Stomach (tissue), 8 donors: ENCODE measurements at regions not wholly inside any gene's neighbourhood (a gene's known extent, or its start where the extent isn't known, plus 50 kb on each side); places are given as distances from the start of the nearest gene placed in this dataset.

Source experiments
- DNase-seq, 2 donors: peaks; one replicate each; pipeline versions ENCODE4 v3.0.0 to v3.0.0-alpha.2; 2013 to 2019
- H3K27ac ChIP-seq, 5 donors: fragments of 200-600 bp in 4 of 5; sonication (generic) in 4 of 5; one replicate each; pipeline ENCODE4 v1.5.1; 2013 to 2019; ENCODE audit warnings: mild to moderate bottlenecking in 1 of 5, moderate library complexity in 1 of 5
- H3K27me3 ChIP-seq, 3 donors: fragments of 200-600 bp; sonication (generic); one replicate each; pipeline ENCODE4 v1.5.1; 2017 to 2019; ENCODE audit warnings: mixed run types in 1 of 3
- H3K36me3 ChIP-seq, 4 donors: fragments of 200-600 bp; sonication (generic); 1 replicate in 3 of 4; 2 replicates in 1 of 4; pipeline ENCODE4 v1.5.1; 2016 to 2019
- H3K4me1 ChIP-seq, 4 donors: fragments of 200-600 bp; sonication (generic); one replicate each; pipeline ENCODE4 v1.5.1; 2016 to 2019
- H3K4me3 ChIP-seq, 4 donors: fragments of 200-600 bp; sonication (generic) in 3 of 4; one replicate each; pipeline ENCODE4 v1.5.1; 2016 to 2019; ENCODE audit warnings: mild to moderate bottlenecking in 1 of 4
- H3K9me3 ChIP-seq, 4 donors: fragments of 200-600 bp; sonication (generic); one replicate each; pipeline ENCODE4 v1.5.1; 2016 to 2019
- CTCF ChIP-seq, 7 experiments: fragments of 450-650 bp in 4 of 7; fragments of 200-600 bp in 3 of 7; sonication (generic) in 3 of 7; IDR thresholded peaks; one replicate each; pipeline ENCODE4 v1.5.1; 2016 to 2019; ENCODE audit warnings: antibody characterized with exemption in 7 of 7, control low read depth in 2 of 7, mild to moderate bottlenecking in 1 of 7
- EP300 ChIP-seq: sonication (generic); formaldehyde crosslinking; IDR thresholded peaks from one replicate; pipeline ENCODE4 v1.6.1; 2017; ENCODE audit warnings: antibody characterized with exemption
- POLR2A ChIP-seq, 4 donors: fragments of 450-650 bp; IDR thresholded peaks; one replicate each; pipeline ENCODE4 v1.6.1; 2016; ENCODE audit warnings: antibody characterized with exemption in 4 of 4, control low read depth in 2 of 4, mild to moderate bottlenecking in 1 of 4, moderate library complexity in 1 of 4
- POLR2AphosphoS5 ChIP-seq, 3 donors: sonication (generic); formaldehyde crosslinking; IDR thresholded peaks; one replicate each; pipeline ENCODE4 v1.6.1; 2016; ENCODE audit warnings: antibody characterized with exemption in 3 of 3
- WGBS, 5 donors: extraction: QIAGEN DNeasy Blood & Tissue Kit in 3 of 5; methylation state at CpG; one replicate each; pipeline versions ENCODE4 v1.1.5 to v1.1.7; 2013 to 2018; 5-methylcytosine and 5-hydroxymethylcytosine counted together
- intact Hi-C: fragments of 100-400 bp; cut with DNase I; formaldehyde crosslinking; loops from one replicate; pipeline ENCODE4 v1.15.1; 2023; ENCODE audit warnings: low total_unique reads
- donor health status: healthy with polysubstance abuse.
- donor health status: Bipolar disorder and iron deficiency.
- donor health status: healthy.

GRCh38 chr3:137944593-137944992 lies 65.4 kb upstream of the CLDN18 start:
- no peak for DNase-seq
- Histone ChIP-seq H3K4me3 (no peak overlapping the region), H3K27me3 (no peaks in the 10 kb centered on the region), H3K4me1 (no peaks in the 10 kb centered on the region), H3K27ac (no peak overlapping the region), H3K36me3 (no peaks in the 10 kb centered on the region), H3K9me3 (no peaks in the 10 kb centered on the region)
- no peak for TF ChIP-seq POLR2A (IDR thresholded peaks at IDR 0.05)
- no peak for TF ChIP-seq CTCF (IDR thresholded peaks at IDR 0.05)
- no peak for TF ChIP-seq EP300
- TF ChIP-seq POLR2AphosphoS5 (IDR thresholded peaks at IDR 0.05) = no peak
- WGBS, 5 donors = 74 to 89% (median 81%) methylated on average over 2 of the region's 2 CpGs
- intact Hi-C loops = loop anchor here (10.0 kb wide), 1 partner anchor 840 kb away; no protein-coding TSS in a partner anchor

DNA sequence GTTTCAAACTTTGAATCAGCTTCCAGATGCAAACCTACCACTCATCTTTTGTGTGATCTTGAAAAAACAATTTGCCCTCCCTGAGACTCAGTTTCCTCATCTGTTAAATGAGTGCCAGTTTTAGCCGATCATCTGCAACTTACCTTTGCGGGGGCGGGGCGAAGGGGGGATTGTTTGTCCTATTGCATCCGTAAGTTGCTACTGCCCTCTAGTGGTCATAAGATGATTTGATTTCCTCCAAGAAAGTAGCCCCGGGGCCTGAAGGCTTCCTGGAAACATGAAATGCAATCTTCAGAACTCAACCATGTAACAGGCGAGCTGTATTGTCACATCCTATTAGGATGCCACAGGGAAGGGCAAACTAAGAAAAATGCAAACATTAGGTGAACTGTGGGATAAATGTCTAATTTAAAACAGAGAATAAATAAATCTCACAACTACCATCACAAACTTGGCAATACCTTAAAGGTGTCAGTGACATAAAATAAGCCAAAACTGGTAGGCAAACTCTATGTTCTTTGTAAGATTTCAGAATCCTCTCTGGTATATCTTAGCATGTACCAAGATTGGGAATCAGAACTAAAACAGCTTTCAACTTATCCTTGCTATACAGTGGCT lies 63.5 kb upstream of the CLDN18 start:
- peak; percentile 65 to 83 for DNase-seq
- Histone ChIP-seq H3K4me1 (no peaks in the 10 kb centered on the region), H3K4me3 (no peak overlapping the region), H3K27me3 (no peaks in the 10 kb centered on the region), H3K9me3 (no peaks in the 10 kb centered on the region), H3K36me3 (no peaks in the 10 kb centered on the region), H3K27ac (no peak overlapping the region)
- intact Hi-C loops = loop anchor here (10.0 kb wide), 1 partner anchor 842 kb away; no protein-coding TSS in a partner anchor
- 2 to 5% (median 3%) methylated on average over 7 of the region's 7 CpGs for WGBS, 5 donors
- TF ChIP-seq POLR2A (IDR thresholded peaks at IDR 0.05) (no peak), POLR2AphosphoS5 (IDR thresholded peaks at IDR 0.05) (no peak), EP300 (no peak), CTCF (IDR thresholded peaks at IDR 0.05) (peak in 5 of 7 experiments; percentile 44 to 64 (median 54))

DNA sequence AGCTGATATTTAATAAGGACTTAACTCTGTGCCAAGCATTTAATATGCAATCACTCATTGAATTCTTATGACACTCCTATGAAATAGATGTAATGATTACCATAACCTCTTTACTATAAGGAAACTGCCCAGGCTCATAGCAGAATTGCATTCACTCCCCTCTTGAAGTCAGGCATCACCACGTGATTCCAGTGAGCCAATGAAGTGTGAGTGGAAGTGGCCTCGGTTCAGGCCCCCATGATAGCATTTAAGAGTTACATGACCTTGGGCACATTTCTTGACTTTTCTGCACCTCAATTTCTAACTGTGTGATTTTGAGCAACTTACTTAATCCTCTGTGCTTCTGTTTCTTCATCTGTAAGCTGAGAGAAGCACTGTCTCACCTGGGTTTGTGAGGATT lies 62.8 kb upstream of the CLDN18 start:
- 58 to 84% (median 75%) methylated on average over 2 of the region's 2 CpGs for WGBS, 5 donors
- no peak overlapping the region for H3K4me3 ChIP-seq
- H3K27ac ChIP-seq = no peak overlapping the region
- no peaks in the 10 kb centered on the region for H3K27me3 ChIP-seq
- DNase-seq = no peak
- H3K4me1 ChIP-seq = no peaks in the 10 kb centered on the region
- no peaks in the 10 kb centered on the region for H3K36me3 ChIP-seq
- intact Hi-C loops = loop anchor here (10.0 kb wide), 1 partner anchor 842 kb away; no protein-coding TSS in a partner anchor
- no peaks in the 10 kb centered on the region for H3K9me3 ChIP-seq
- no peak for TF ChIP-seq POLR2A (IDR thresholded peaks at IDR 0.05)
- no peak for TF ChIP-seq POLR2AphosphoS5 (IDR thresholded peaks at IDR 0.05)
- no peak for TF ChIP-seq EP300
- no peak for TF ChIP-seq CTCF (IDR thresholded peaks at IDR 0.05)

GRCh38 chr3:137948400-137949072 lies 61.4 kb upstream of the CLDN18 start:
- intact Hi-C loops = loop anchor here (10.0 kb wide), 1 partner anchor 844 kb away; no protein-coding TSS in a partner anchor
- no peaks in the 10 kb centered on the region for H3K4me1 ChIP-seq
- DNase-seq = no peak
- no peaks in the 10 kb centered on the region for H3K9me3 ChIP-seq
- no peak overlapping the region for H3K27ac ChIP-seq
- TF ChIP-seq EP300 (no peak), POLR2AphosphoS5 (IDR thresholded peaks at IDR 0.05) (no peak), POLR2A (IDR thresholded peaks at IDR 0.05) (no peak), CTCF (IDR thresholded peaks at IDR 0.05) (no peak)
- no peaks in the 10 kb centered on the region for H3K36me3 ChIP-seq
- 49 to 68% (median 57%) methylated on average over 3 of the region's 3 CpGs for WGBS, 5 donors
- H3K27me3 ChIP-seq = no peaks in the 10 kb centered on the region
- no peak overlapping the region for H3K4me3 ChIP-seq
